GM19395 (cell line): ENCODE measurements at regions not wholly inside any gene's neighbourhood (a gene's known extent, or its start where the extent isn't known, plus 50 kb on each side); places are given as distances from the start of the nearest gene placed in this dataset.

Experiments used
- ATAC-seq: cut with Tn5 transposase; IDR thresholded peaks from one replicate; pipeline ENCODE4 v1.9.1; 2021; ENCODE audit warnings: mild to moderate bottlenecking, moderate library complexity; ENCODE audit not compliant: unreplicated experiment

DNA sequence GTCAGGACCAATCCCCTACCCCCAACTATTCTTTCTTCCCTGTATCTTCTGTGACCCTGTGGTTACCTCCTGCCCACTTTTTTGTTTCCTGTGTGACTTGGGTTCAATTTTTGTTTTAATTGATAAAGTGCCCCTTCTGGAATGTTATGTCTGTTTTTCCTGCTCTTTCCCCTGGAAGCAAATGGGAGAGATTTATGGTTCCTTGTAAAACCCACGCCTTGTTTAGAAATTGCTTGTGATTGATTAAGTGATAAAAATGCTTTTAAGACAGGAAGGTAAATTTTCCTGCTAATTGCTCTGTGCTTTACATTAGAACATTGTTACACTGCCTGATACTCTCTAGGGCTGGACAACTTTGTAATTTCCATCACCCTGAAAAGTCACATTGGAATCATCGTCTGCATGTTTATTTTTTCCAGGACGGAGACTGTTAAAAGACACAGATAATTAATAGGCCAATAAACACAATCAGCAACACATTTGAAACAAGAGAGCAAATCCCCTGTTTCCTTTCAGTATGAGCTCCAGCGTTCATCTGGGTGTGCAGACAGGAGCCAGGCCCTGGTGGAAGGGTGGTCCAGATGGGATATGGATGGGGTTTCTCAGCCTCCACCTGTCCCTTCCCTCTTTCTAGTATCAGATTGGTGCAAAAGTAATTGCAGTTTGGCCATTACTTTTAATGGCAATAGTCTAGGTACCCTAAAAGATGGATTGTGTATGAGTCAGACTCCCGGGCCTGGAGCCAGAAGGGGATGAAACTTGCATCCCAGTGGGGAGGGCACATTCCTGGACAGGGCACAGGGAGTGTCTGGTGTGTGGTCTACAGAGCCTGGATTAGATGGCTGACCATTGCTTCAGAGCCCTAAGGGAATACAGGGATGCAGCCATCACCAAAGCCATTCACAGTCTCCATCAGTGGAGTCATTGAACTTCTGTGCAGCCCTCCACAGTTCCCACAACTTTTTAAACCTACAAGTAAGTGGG, 58.1 kb upstream of the AGBL1 start:
- no peak for ATAC-seq

DNA sequence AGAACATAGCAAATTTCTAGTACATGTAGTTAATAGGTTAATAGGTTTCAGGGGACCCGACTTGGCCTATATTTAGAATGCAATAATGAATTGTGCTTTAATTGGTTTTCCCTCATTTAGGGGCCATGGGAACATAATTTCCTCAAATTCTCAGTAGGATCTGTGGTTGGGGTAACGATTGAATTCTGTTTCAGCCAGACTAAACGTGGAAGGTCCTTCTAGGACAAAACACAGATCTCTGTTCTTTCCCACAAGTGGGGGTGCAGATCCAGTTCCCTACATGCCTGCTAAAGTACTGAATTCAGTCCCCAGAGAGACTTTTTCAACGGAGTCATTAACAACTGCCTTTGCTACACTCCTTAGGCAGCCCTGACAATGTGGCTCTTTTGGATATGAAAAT, 50.7 kb upstream of the AGBL1 start:
- no peak for ATAC-seq
